ENCODE measurements at regions not wholly inside any gene's neighbourhood (a gene's known extent, or its start where the extent isn't known, plus 50 kb on each side); places are given as distances from the start of the nearest gene placed in this dataset.

GRCh38 chr15:47514200-47514652, 203.1 kb upstream of the SEMA6D start:
- no peak for DNase-seq (ENCODE audit: extremely low read depth in 1 of 2, low read depth in 1 of 2)

DNA sequence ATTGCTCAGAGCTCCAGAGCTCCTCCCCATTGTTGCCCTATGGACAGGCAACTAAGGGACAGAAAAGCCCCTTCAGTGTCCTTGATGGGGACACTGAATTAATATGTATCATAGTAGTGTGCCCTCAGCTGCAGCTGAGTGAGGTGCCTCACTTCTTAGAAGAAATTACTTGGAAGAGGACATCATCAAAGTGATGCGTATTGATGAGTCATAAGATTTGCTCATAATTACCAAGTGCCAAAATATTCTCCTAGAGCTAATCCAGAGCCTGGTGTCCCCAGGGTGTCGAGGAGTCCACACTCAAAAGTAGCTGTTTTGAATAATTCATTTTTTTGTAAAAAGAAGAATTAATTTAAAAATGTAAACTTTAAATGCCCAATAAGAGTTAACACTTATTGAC, 200.7 kb upstream of the SEMA6D start:
- no peak for DNase-seq (ENCODE audit: extremely low read depth in 1 of 2, low read depth in 1 of 2)

- no peak for DNase-seq (ENCODE audit: extremely low read depth in 1 of 2, low read depth in 1 of 2)
These were observed 200.3 kb upstream of the SEMA6D start for GRCh38 chr15:47516972-47517371.

DNA sequence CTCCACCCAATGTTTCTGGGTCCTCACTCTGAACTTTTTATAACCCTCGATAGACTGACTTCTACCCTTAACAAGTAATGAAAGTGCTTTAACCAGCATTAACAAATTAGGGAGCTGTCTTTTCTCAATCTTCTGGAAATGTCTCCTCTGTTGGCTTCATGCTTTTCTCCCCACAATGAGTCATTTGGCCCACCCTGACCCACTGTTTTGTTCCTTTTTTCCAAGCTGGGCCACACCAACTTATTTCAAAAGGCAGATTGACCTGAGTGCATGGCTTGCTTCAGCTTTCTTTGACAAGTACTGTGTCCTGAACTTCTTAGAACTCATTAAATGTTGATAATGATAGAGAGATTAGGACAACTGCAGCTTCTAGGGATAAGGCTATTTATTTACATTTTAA, 199.6 kb upstream of the SEMA6D start:
- DNase-seq (ENCODE audit: extremely low read depth in 1 of 2, low read depth in 1 of 2), result no peak

DNA sequence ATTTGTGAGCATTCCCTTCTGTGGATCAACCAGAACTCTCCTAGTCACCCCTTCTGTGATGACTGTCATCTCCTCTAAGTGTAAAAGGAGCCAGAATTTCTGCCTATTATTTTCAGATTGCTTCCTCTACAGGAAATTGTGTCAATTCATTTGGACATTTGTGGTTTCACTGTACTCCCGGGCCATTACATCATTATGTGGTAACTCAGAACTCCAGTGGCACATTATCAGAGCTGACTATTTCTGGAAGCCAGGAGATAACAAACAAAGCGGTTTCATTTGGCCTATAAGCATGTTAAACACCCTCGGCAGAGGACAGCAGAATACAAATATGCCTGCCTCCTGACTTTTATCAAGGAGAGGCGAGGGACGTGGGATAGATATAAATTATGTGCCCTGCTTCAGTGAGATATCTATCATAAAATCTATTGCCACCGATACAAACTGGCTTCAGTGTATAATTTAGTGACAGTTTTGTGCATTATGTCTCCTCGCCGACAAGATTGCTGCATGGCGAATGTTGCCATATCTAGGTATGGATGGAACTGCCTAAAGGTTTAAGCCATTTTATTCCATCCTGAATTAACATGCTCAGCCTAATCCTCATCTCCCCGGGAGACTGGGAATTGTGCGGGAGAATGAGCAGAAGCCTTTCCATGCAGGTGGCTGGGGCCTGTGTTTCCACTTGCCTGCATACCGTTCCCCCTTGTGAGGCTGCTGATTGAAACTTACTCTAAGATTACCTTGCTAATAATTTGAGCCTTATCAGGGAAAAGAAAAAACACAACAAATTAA, 193.4 kb upstream of the SEMA6D start:
- DNase-seq (ENCODE audit: extremely low read depth in 1 of 2, low read depth in 1 of 2), result no peak

DNA sequence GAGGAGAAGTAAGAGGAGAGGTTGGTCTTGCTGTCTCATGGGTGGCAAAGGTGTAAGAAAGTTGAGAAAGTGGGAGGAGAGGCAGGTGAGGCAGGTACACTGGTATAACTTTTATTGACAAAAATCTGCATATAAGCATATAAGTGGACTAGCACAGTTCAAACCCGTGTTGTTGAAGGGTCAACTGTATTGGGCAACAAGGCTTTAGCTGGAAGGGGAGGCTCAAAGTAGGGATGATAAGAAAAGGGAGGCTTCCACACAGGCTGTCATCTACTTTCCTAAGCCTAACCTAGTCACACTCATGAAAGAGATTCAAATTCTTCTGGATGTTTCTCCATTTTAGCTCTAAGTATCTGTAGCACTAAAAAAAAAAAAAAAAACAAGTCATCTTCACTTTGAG, 188.1 kb upstream of the SEMA6D start:
- no peak for DNase-seq (ENCODE audit: extremely low read depth in 1 of 2, low read depth in 1 of 2)

DNA sequence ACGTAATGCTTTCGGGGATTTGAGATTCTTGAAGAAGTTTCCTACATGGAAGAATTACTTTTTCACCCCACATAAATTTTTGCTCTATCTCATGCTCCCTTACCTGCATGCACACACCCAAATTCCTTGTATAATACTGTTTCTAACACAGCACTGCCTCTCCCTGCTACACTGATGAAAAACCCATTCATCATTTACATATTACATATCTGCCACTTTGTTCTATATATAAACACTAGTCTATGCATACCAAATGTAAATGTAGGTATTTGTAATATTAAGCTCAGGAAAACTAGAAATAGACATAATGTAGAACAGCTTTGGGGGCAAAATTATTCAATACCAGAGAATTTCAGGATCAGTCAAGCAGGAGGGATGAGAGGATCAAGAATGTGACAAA, 182.6 kb upstream of the SEMA6D start:
- no peak for DNase-seq (ENCODE audit: extremely low read depth in 1 of 2, low read depth in 1 of 2)

GRCh38 chr15:47541562-47541961, 175.7 kb upstream of the SEMA6D start:
- DNase-seq (ENCODE audit: extremely low read depth in 1 of 2, low read depth in 1 of 2), result no peak

GRCh38 chr15:47542312-47542989, 174.9 kb upstream of the SEMA6D start:
- DNase-seq (ENCODE audit: extremely low read depth in 1 of 2, low read depth in 1 of 2), result no peak

DNA sequence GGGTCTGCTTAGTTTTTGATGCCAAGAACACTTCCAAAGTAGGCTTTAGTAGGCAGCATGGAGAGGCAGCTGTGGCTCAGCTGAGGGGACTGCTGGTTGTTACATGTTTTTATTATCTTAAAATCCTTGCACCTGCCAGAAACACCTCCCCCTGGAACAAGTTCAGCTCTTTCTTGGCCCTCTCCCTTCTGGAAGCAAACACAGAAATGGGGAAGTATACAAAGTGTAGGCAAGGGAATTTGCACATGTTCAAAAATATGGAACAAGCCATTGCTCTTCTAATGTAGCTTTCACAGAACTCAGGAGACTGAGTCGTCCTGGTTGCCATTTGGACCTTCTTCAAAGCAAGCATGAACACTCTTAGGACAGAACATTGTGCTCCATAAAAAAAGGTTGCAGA, 169.1 kb upstream of the SEMA6D start:
- DNase-seq (ENCODE audit: extremely low read depth in 1 of 2, low read depth in 1 of 2), result no peak

- DNase-seq (ENCODE audit: extremely low read depth in 1 of 2, low read depth in 1 of 2), result no peak
These were observed 168.3 kb upstream of the SEMA6D start for GRCh38 chr15:47548986-47549385.

GRCh38 chr15:47551079-47551478, 166.2 kb upstream of the SEMA6D start:
- DNase-seq (ENCODE audit: extremely low read depth in 1 of 2, low read depth in 1 of 2), result no peak

GRCh38 chr15:47551546-47551945, 165.8 kb upstream of the SEMA6D start:
- DNase-seq (ENCODE audit: extremely low read depth in 1 of 2, low read depth in 1 of 2), result no peak

GRCh38 chr15:47552978-47553608, 164.2 kb upstream of the SEMA6D start:
- DNase-seq (ENCODE audit: extremely low read depth in 1 of 2, low read depth in 1 of 2), result no peak

DNA sequence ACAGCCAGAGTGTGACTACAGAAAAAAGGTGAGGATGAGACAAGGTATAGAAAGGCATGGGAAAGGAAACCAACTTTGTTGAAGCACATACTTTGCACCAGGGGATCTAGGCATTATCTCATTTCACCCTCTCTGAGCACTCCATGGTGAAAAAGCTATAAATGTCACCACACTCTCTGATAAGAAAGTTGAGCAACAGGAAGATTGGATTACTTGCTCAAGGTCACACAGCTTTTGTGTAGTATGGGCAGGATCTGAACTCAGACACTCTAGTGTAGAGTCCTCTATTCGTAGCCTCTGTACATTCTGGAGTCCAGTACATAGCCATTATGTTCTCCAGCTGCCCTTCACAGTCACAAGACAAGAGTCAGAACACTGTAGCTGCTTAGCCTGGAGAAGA, 163.4 kb upstream of the SEMA6D start:
- DNase-seq (ENCODE audit: extremely low read depth in 1 of 2, low read depth in 1 of 2), result no peak

- DNase-seq (ENCODE audit: extremely low read depth in 1 of 2, low read depth in 1 of 2), result no peak
These were observed 156.2 kb upstream of the SEMA6D start for GRCh38 chr15:47561102-47561501.

DNA sequence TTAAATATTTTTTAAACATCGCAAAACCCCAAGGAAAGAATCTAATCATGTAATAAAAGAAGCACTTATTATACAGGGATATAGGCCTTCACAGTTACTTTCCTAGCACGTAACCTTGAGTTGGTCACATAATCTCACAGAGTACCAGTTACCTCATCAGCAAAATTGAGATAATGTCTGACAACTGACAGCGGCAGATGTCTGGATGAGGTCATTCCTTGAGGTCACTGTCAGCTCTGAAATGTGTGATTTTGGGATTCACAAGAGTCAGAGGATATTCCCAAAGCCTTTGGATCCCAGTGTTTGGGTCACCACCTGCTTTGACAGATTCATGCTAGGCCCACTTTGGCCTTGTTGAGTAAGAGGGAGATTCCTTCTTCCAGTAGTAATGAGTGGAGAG, 151.4 kb upstream of the SEMA6D start:
- DNase-seq (ENCODE audit: extremely low read depth in 1 of 2, low read depth in 1 of 2), result no peak

- no peak for DNase-seq (ENCODE audit: extremely low read depth in 1 of 2, low read depth in 1 of 2)
These were observed 150.7 kb upstream of the SEMA6D start for GRCh38 chr15:47566610-47567009.

GRCh38 chr15:47568030-47568429, 149.3 kb upstream of the SEMA6D start:
- no peak for DNase-seq (ENCODE audit: extremely low read depth in 1 of 2, low read depth in 1 of 2)

GRCh38 chr15:47570044-47570443, 147.3 kb upstream of the SEMA6D start:
- DNase-seq (ENCODE audit: extremely low read depth in 1 of 2, low read depth in 1 of 2), result no peak

DNA sequence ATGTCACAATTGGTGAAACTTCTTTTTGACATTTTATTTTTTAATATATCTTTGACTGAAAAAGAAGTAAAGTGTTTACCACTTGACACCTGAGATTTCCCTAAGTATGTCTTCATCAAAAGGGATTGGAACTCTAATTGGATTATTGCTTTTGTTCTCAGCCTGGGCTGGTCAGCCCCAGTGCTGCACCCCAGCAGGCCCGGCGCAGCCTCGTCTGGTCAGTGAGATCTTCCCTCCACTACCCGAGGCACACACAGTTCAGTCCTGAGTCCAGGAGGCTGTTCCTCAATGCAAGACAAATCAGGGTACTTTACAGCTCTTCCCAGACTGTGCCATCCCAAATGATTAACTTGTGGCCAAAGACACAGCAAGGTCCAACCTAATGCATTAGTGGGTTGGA, 146.9 kb upstream of the SEMA6D start:
- DNase-seq (ENCODE audit: extremely low read depth in 1 of 2, low read depth in 1 of 2), result no peak

All from stimulated activated CD8-positive, alpha-beta memory T cell treated with anti-CD3 and anti-CD28 coated beads, Interleukin-7, amount 100 ng/mL, for 48 hours (primary cell).